ENCODE measurements at regions not wholly inside any gene's neighbourhood (a gene's known extent, or its start where the extent isn't known, plus 50 kb on each side); places are given as distances from the start of the nearest gene placed in this dataset.

GRCh38 chr2:118244686-118245085, 156.4 kb downstream of the INSIG2 start:
- no peak for DNase-seq (ENCODE audit: low read depth, low spot score)
- no peaks in the 10 kb centered on the region for H4K20me1 ChIP-seq (ENCODE audit: control insufficient read depth, insufficient read depth)
- no peak for FAIRE-seq
- no peaks in the 10 kb centered on the region; the same call in 2 of the 3 replicates for H3K9me3 ChIP-seq (replicated peaks; ENCODE audit: control insufficient read depth, insufficient read depth, low read length)
- H3K4me3 ChIP-seq = no peak overlapping the region
- H3K4me2 ChIP-seq (ENCODE audit: control insufficient read depth, insufficient read depth) = no peak overlapping the region
- no peak overlapping the region for H3K27ac ChIP-seq (ENCODE audit: control insufficient read depth, insufficient read depth)
- H3K4me1 ChIP-seq (ENCODE audit: control insufficient read depth, insufficient read depth, low read length) = peaks cover 4% of the 10 kb centered on the region
- BruUV-seq (replicated peaks) = no TSS peak
- no peak for ATAC-seq
- no peak overlapping the region for H2AFZ ChIP-seq (ENCODE audit: control insufficient read depth, low read depth, low read length)
- H3K79me2 ChIP-seq (ENCODE audit: control insufficient read depth, insufficient read depth, low read length) = no peaks in the 10 kb centered on the region
- CTCF ChIA-PET = no interaction called here
- POLR2A ChIA-PET = no interaction called here
- SMC1A ChIA-PET (ENCODE audit: uncharacterized antibody, unreplicated experiment) = no interaction called here
- intact Hi-C loops (cut with micrococcal nuclease; ENCODE audit: unreplicated experiment) (loop anchor here (5.0 kb wide), 1 partner anchor 382 kb away; no protein-coding TSS in a partner anchor), in situ Hi-C loops (cut with MboI) (no loop called here)
- no peaks in the 10 kb centered on the region for H3K36me3 ChIP-seq (ENCODE audit: control insufficient read depth in 2 of 2, insufficient read depth in 2 of 2, low read length in 1 of 2)
- no peak for TF ChIP-seq KLF5 (IDR thresholded peaks at IDR 0.05; ENCODE audit: partially characterized antibody)
- TF ChIP-seq MTA2 (IDR thresholded peaks at IDR 0.05; ENCODE audit: low read depth) = no peak
- no peak for TF ChIP-seq SMARCA5 (IDR thresholded peaks at IDR 0.05)
- no peak for TF ChIP-seq ZNF207 (IDR thresholded peaks at IDR 0.05; ENCODE audit: borderline replicate concordance)
- no peak for TF ChIP-seq YBX1 (IDR thresholded peaks at IDR 0.05)
- TF ChIP-seq POLR2AphosphoS2 (IDR thresholded peaks at IDR 0.05; ENCODE audit: low read depth, low read length) = no peak
- TF ChIP-seq ZNF24 (IDR thresholded peaks at IDR 0.05) = no peak
- TF ChIP-seq EZH2 (IDR thresholded peaks at IDR 0.05; ENCODE audit: borderline replicate concordance, control insufficient read depth, low read depth, low read length) = no peak
- TF ChIP-seq SMC3 (IDR thresholded peaks at IDR 0.05; ENCODE audit: borderline replicate concordance, low read length) = no peak
- TF ChIP-seq NRF1 (conservative IDR thresholded peaks at IDR 0.05; ENCODE audit: low read depth, low read length) = no peak
- no peak for TF ChIP-seq CHD4 (IDR thresholded peaks at IDR 0.05)
- TF ChIP-seq PRDM15 (CRISPR knock-in tag; IDR thresholded peaks at IDR 0.05) = no peak
- TF ChIP-seq RB1 (IDR thresholded peaks at IDR 0.05; ENCODE audit: borderline replicate concordance) = no peak
- no peak for TF ChIP-seq TARDBP (IDR thresholded peaks at IDR 0.05; ENCODE audit: borderline replicate concordance)
- no peak for TF ChIP-seq DPF2 (IDR thresholded peaks at IDR 0.05)
- TF ChIP-seq REST (IDR thresholded peaks at IDR 0.05; ENCODE audit: low read depth, low read length) = no peak
- no peak overlapping the region for H3K9ac ChIP-seq (ENCODE audit: control insufficient read depth, insufficient read depth, low read length)
- 82% methylated on average over 1 of the region's 1 CpG for WGBS (ENCODE audit: insufficient coverage, insufficient replicate concordance, low lambda C conversion rate, missing lambda C conversion rate)
- no peaks in the 10 kb centered on the region for H3K27me3 ChIP-seq (replicated peaks in 1 of 2; ENCODE audit: control insufficient read depth in 2 of 2, insufficient read depth in 2 of 2, low read length in 1 of 2)
- RAD21 ChIA-PET (ENCODE audit: unreplicated experiment) = no interaction called here

Measured in GM12878 (cell line).